ENCODE measurements at regions not wholly inside any gene's neighbourhood (a gene's known extent, or its start where the extent isn't known, plus 50 kb on each side); places are given as distances from the start of the nearest gene placed in this dataset.

- no peak for TF ChIP-seq POLR2AphosphoS5 (IDR thresholded peaks at IDR 0.05)
- no peak for TF ChIP-seq EP300 (IDR thresholded peaks at IDR 0.05)
- no peak for TF ChIP-seq POLR2A (IDR thresholded peaks at IDR 0.05)
- TF ChIP-seq, protein P1, sequence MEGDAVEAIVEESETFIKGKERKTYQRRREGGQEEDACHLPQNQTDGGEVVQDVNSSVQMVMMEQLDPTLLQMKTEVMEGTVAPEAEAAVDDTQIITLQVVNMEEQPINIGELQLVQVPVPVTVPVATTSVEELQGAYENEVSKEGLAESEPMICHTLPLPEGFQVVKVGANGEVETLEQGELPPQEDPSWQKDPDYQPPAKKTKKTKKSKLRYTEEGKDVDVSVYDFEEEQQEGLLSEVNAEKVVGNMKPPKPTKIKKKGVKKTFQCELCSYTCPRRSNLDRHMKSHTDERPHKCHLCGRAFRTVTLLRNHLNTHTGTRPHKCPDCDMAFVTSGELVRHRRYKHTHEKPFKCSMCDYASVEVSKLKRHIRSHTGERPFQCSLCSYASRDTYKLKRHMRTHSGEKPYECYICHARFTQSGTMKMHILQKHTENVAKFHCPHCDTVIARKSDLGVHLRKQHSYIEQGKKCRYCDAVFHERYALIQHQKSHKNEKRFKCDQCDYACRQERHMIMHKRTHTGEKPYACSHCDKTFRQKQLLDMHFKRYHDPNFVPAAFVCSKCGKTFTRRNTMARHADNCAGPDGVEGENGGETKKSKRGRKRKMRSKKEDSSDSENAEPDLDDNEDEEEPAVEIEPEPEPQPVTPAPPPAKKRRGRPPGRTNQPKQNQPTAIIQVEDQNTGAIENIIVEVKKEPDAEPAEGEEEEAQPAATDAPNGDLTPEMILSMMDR (IDR thresholded peaks at IDR 0.05) = no peak
These were observed 282.7 kb downstream of the MBD2 start for GRCh38 chr18:53941601-53942338.
